Muscle of back (tissue), 3 donors: ENCODE measurements at regions not wholly inside any gene's neighbourhood (a gene's known extent, or its start where the extent isn't known, plus 50 kb on each side); places are given as distances from the start of the nearest gene placed in this dataset.

Experiments
- DNase-seq, 3 donors: peaks; one replicate each; pipeline versions ENCODE4 v3.0.0 to v3.0.0-alpha.2; 2013

GRCh38 chr17:27391427-27391826 is 64.8 kb upstream of the KSR1 start:
- no peak for DNase-seq

DNA sequence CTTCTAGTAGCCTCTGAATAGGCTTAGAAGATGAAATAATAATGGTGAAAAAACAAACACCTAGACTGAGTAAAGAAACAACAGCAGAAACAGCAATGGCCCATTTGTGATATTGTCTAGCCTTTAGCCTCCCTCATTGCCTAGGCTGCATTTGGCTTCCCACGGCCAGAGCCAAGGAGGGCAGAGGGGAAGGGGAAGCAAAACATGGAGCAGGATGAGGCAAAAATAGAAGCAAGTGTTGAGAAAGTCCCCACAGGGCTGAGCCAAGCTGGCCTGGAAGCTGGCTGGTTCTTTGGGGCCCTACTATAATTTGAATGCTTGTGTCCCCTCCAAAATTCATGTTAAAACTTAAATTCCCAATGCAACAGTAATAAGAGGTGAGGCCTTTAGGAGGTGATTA is 60.2 kb upstream of the KSR1 start:
- DNase-seq, result no peak

GRCh38 chr17:27396941-27397340 is 59.3 kb upstream of the KSR1 start:
- peak in 1 of 3 donors; percentile 26 for DNase-seq

DNA sequence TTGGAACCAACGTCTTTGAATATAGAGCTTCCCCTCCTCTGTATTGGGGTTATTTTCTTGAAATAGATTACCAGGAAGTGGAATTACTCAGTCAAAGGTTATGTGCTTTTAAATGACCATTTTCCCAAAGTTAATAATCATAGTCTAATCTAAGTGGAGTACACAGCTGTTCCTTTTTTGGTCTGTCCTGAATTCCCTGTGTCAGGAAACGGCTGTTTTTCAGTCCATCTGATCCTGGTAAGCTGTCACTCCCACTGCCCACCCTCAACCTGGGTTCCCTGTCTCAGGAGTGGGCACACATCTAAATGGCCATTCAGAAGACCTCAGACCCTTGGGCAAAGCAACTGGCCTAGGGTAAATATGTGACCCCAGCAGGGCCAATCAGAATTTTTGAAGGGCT is 57.6 kb upstream of the KSR1 start:
- no peak for DNase-seq

DNA sequence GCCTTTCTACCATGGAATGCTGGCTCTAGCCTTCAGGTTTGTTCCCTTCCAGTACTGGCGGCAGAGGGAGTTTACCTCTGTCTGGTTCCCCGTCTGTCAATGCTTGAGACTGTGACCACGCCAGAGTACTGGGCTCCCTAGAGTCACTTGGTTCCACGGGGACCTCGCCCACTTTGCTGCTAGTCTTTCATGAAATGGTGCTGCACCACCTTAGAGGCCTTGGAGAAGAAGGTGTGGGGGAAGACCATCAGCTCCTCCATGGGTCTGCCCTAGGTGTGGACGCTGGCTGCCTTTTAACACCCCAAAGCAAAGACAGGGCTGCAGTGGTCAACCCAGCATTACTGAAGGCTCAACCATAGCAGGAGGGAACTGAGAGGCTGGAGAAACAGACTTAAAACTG is 55.3 kb upstream of the KSR1 start:
- no peak for DNase-seq

DNA sequence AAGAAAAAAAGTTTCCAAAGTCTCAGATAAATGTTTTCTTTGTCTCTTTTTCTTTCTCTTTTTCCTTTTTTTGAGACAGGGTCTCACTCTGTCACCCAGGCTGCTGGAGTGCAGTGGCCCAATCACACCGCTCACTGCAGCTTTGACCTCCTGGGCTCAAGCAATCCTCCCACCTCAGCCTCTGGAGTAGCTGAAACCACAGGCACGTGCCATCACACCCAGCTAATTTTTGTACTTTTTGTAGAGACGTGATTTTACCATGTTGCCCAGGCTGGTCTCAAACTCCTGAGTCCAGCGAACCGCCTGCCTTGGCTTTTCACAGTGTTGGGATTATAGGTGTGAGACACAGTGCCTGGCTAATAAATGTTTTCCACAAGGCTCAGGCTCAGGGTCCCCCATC is 53.3 kb upstream of the KSR1 start:
- no peak for DNase-seq

- no peak for DNase-seq
These were observed 52.7 kb upstream of the KSR1 start for GRCh38 chr17:27403480-27404005.

DNA sequence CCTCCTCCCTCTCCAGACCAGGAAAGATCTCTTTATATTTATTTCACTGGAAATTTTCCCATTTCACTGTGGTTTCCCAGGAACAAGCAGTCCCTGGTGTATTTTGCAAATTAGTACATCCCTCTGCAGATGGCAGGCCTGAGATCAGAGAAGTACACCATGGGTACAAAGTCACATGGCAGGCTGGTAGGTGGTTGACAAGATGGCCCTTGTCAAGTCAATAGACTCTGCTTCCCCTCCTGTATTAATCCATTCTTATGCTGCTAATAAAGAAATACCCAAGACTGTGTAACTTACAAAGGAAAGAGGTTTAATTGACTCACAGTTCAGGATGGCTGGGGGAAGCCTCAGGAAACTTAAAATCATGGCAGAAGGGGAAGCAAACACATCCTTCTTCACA is 51.6 kb upstream of the KSR1 start:
- DNase-seq, result no peak
